ENCODE measurements at regions not wholly inside any gene's neighbourhood (a gene's known extent, or its start where the extent isn't known, plus 50 kb on each side); places are given as distances from the start of the nearest gene placed in this dataset.

DNA sequence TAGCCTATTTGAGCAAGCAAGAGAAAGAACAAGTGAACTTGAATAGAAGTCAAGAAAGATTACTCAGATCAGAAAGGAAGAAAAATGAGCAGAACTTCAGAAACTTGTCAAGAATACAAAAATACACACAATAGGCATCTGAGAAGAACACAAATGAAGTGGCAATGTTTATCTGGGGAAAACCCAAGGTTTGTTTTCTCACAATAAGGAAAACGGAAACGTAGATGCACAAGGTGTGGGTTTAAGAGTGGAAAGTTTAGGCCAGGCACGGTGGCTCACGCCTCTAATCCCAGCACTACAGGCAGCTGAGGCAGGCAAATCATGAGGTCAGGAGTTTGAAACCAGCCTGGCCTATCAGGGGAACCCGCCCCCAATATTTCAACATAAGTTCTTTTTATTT, 159.5 kb upstream of the GYPC start:
- TF ChIP-seq, protein P1, sequence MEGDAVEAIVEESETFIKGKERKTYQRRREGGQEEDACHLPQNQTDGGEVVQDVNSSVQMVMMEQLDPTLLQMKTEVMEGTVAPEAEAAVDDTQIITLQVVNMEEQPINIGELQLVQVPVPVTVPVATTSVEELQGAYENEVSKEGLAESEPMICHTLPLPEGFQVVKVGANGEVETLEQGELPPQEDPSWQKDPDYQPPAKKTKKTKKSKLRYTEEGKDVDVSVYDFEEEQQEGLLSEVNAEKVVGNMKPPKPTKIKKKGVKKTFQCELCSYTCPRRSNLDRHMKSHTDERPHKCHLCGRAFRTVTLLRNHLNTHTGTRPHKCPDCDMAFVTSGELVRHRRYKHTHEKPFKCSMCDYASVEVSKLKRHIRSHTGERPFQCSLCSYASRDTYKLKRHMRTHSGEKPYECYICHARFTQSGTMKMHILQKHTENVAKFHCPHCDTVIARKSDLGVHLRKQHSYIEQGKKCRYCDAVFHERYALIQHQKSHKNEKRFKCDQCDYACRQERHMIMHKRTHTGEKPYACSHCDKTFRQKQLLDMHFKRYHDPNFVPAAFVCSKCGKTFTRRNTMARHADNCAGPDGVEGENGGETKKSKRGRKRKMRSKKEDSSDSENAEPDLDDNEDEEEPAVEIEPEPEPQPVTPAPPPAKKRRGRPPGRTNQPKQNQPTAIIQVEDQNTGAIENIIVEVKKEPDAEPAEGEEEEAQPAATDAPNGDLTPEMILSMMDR (IDR thresholded peaks at IDR 0.05) = no peak
- no peak for TF ChIP-seq POLR2AphosphoS5 (IDR thresholded peaks at IDR 0.05)
